CD4-positive, alpha-beta T cell treated with Interferon alpha-2 for 1 hour (primary cell): ENCODE measurements at regions not wholly inside any gene's neighbourhood (a gene's known extent, or its start where the extent isn't known, plus 50 kb on each side); places are given as distances from the start of the nearest gene placed in this dataset.
"Not testable (repeated sequence)": the region's sequence is repeated elsewhere in the genome, so short reads cannot be mapped to it uniquely, and the experiment has no call there.

Experiments
- DNase-seq, 2 donors: peaks; one replicate each; pipeline ENCODE4 v3.0.0-alpha.2; 2020 to 2022

DNA sequence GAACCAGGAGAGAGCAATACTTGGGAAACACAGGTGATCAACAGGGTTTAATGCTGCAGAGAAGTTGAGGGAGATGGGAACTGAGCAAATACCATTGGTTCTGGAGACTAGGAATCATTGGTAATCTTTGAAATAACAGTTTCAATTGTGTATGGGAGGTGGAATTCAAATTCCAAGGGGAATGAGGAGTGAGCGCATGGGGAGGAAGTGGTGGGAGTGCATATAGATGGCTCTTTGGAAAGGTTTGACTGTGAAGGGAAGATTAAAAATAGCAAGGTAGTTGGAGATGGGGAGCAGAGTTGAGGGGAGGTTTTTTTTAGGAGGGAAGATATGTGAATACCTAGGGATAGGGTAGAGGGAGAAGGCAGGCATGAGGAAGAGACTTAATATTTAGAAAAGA, 51.1 kb upstream of the ROPN1 start:
- DNase-seq, result no peak

DNA sequence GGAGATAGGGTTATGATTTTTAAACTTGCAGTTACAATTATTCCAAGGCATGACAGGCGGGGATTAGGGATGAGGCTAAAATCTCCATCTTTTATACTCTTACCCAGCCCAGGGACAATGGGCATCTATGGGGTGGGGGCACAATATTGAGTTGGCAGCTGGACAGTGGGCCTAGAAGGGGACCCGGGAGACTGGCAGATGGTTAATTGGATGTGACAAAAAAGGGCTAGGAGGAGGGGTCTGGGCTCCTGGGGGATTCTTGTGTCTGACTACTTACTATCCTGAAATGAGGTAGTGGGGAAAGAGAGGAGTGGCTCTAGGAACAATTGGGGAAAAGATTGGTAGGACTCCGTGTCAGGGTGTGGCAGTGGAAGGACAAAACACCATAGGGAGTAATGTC, 53.0 kb upstream of the ROPN1 start:
- DNase-seq, result no peak

DNA sequence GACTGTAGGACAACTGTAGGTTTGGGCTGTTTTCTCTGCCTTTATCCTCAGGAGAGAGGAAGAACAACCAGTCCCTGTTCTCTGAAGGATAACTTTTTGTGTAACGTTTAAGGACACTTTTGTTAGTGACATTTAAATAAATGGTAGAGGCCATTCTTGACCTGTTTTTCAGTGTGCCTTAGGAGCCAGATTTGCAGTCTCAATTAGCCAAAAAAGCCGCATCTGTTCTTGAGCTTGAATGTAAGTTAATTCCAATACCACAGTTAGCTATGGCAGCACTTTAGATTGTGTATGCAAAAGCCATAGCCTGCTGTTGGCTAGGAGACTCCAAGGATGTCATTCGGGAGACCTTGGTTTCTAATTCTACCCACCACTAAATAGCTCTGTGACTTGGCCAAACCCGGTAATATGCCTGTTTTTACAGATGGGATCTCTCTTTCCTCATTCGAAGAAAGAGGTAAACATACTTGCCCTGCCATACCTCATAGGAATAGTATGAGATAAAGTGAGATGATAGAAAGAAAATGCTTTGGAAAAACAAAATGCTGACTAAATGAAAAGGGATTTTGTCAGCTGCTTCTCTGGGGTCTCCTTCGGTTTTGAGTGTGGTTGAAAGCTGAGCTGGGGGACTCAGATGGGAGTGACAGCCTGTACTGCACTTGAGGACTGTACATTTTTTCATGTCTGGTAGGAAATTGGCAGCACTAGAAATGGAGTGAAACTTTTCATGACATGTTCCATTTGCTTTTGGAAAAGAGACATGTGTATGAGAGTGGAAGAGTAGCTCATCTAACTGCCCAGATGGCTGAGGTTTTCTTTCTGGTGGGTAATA, 57.3 kb upstream of the ROPN1 start:
- no peak for DNase-seq

DNA sequence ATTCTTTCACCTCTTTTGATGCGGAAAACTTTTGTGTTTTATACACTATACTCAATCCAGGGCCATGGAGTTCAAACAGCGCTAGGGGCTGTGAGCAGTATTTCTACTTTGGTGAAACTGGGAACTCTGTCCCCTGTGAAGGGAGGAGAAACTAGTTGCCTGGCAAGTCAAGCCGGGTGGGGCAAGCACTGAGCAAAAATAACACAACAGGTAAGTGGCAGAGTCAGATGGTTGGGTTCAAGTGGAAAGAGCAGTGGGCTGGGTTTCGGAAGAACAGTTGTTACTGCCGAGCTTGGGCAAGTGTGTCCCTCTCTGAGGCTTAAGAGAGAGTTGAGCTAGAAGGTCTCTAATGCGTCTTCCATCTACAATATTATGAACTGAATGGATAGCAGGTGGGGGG, 59.7 kb upstream of the ROPN1 start:
- no peak for DNase-seq

DNA sequence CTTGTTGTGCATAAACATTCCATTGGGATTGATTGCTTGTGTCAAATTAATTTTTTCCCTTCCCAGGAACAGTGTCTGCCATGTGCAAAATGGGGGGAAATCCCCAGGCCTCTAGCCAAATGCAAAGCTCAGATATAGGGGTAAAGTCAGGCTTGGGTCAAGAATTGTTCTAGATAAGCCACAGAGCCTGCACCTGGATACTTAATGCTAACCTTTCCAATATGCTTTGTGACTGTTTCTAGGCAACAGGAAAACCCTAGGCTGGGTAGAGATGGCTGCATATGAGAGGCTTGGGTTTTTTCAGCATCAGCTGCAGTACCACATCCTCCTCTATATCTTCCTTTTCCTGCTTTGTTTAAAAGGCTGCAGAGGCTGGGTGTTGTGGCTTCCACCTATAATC, 61.9 kb upstream of the ROPN1 start:
- DNase-seq, result no peak

DNA sequence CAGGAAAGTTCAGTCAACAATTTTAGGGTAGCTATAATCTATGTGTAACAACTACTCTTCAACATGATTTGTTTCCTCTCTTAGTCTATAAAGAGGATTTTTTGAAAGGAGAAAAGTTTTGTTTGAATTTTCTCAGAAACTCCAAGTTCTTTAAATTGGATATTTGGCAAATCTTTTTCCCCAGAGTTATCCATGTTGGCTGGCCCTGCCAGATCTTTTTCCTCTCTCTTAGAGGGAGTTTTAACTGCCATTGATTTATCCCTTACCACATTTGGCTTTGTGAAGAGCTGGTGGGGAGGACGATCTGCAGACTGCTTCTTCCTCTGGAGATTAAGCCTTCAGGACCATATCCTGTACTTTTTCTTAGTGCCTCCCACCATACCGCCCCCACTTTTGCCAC, 64.9 kb upstream of the ROPN1 start:
- no peak for DNase-seq

DNA sequence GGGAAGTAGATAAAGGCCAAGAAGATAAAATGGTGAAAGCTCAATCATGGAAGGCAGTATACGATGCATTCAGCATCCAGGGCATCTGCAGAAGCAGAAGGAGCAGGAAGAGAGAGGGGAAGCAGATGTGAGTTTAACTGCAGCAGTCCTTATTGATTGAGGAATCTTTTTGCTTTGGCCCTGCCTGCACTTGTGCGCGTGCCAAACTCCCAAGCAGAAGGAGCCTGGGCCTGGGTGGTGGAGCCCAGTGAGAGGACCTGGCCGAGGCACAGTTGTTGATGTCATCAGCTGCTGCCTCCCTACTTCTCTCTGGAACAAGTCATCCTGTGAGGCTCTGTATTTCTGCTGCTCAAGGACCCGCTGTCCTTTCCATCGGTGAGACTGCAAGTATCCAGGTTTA, 65.5 kb upstream of the ROPN1 start:
- no peak for DNase-seq

DNA sequence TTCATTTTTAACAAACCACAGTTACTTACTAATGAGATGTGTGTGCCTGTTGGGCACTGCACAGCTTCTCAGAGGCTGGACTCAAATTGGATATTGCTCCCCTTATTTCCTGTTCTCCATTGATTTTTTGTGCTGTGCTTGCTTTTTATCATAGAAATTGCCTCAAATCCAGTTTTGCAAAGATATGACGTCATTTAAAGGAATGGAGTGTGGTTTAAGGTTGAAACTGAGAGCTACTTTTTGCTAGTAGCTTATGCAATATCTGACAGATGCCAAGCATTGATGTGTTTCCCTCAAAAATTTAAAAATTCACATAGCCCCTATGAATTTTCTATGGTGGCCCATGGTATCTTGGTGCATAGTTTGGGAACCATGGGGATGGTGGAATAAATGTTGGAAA, 67.7 kb upstream of the ROPN1 start:
- no peak for DNase-seq

DNA sequence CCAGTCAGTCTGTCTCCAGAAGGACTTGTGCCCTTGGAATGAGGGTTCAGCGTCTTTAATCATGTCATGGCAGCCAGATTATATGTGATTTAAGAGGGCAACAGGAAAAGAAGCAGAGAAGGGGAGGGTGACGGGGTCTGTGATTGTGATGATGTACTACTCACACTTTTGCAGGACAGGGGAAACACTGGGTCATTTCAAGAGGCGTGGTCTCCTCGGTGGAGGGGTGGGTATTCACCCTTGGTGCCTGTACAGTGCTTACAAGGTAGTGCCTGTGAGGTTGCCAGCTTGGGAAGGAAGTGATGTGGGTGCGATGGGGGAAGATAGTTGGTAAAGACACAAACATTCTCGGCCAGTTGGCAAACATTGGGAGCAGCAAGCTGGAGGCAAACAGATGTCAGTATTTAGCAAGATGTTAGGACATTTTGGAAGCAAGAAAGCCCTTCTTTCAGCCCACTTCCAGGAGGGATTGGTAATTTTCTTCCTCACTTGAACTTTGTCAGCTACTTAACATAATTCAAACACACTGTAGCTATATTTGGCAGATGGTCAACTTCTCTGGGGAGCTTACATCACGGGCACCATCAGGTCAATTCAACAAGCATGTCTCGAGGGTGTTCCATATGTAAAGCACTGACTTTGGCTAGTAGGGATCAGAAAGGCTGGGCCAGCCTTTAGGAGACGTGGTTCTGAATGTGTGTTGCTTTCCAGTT, 71.4 kb upstream of the ROPN1 start:
- DNase-seq, result no peak

DNA sequence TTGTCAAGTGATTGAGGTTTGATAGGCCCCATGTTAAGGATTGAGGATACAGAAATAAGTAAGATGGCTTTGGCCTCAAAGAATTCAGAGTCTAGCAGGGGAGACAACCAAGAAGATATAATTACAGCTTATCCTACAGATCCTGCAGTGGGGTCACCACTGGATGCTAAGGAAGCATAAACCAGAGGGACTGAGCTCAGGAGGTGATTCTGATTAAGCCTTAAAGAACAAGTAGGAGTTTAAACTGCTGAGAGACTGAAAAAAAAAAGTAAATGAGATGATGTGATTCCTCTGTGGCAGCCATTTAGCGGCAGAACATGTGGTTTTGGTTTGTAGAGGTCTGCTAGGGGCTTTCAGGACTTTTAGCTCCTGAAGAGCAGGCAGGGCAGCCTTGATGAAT, 72.1 kb upstream of the ROPN1 start:
- no peak for DNase-seq

DNA sequence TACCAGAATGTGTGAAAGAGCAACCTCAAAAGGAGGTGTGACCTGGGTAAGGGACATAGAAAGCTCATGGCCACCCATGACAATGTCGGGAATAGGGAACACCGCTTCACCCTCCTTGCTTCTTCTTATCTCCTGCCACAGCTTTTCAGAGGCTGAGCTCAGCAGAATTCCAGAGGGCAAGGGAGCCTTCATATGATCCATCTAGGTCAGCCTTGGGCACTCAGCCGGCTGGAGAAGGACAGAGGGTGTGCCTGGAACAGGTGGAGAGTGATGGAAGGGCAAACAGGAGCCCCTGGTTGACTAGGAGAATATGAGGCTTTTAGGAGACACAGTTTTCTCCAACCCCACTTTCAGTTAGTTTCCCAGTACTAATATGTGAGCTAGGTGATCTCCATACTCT, 74.6 kb upstream of the ROPN1 start:
- not testable (repeated sequence) for DNase-seq

DNA sequence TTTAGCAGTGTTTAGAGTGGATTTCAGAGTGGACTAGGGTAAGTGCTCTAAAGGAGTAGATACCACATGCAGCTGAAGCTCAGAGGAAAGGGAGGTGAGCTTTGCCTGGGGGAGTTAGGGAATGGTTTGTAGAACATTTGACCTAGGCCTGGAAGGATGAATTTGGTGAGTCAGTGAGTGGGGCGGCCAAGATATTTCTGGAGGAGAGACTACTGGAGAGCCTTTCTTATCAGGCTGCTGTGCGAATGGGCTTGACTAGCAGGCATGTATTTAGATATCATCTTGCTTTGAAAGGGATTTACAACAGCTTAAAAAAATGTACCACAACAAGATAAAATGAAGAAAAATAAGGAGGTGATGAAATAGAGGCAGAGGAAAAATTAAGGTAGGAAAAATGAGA, 77.8 kb upstream of the ROPN1 start:
- not testable (repeated sequence) for DNase-seq

DNA sequence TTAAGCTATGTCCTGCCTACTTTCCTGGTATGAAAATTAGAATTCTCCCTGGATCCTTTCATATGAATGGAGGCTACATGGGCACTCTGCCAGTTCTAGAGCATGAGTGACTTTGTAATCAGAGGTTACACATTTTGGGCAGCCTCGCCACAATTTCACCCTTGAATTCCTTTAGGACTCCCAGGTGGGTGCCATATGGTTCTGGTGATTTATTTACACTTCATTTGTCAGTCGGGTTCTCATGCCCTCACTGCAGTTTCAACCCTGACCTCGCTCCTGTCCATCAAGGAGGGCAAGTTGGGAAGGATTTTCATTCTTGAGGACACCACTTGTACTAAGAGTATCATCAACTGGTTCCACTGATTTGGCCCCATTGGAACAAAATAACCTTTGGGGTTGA, 83.2 kb upstream of the ROPN1 start:
- DNase-seq, result not testable (repeated sequence)

DNA sequence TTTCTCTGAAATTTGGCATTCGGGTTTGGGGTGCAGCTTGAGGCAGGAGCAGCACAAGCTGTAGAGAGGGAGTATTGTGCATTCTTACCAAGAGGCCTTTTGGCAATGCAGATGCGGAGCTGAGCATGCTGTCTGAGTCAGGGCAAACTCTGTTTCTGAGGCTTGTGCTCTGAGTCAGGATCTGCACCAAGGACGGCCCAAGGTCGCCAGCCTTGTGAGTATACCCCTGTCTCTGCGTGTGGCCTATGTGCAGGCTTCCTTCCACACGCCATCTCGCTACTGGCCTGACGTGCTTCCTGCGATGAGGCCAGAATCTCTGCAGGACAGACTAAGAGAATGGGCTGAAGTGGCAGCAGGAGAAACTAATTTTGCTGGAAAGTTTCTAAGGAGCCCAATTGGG, 83.8 kb upstream of the ROPN1 start:
- DNase-seq, result no peak

DNA sequence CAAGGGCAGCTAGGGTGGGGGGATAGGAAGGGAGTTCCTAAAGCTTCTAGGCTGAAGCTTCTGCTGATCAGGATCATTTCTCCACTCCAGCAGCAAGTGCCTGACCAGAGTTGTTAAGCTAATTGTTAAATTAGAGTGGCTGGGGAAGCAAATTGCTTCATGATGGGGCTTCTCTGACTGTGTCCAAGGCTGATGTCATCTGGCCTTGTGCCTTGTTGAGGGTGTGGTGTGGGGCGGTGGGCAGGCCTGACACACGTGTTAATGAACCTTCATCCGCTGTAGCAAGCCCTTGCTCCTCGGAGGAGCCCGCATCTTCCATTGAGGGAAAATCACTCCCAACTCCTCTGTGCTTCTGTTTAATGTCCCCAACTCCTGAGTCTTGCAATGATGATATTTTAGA, 84.3 kb upstream of the ROPN1 start:
- DNase-seq, result no peak

DNA sequence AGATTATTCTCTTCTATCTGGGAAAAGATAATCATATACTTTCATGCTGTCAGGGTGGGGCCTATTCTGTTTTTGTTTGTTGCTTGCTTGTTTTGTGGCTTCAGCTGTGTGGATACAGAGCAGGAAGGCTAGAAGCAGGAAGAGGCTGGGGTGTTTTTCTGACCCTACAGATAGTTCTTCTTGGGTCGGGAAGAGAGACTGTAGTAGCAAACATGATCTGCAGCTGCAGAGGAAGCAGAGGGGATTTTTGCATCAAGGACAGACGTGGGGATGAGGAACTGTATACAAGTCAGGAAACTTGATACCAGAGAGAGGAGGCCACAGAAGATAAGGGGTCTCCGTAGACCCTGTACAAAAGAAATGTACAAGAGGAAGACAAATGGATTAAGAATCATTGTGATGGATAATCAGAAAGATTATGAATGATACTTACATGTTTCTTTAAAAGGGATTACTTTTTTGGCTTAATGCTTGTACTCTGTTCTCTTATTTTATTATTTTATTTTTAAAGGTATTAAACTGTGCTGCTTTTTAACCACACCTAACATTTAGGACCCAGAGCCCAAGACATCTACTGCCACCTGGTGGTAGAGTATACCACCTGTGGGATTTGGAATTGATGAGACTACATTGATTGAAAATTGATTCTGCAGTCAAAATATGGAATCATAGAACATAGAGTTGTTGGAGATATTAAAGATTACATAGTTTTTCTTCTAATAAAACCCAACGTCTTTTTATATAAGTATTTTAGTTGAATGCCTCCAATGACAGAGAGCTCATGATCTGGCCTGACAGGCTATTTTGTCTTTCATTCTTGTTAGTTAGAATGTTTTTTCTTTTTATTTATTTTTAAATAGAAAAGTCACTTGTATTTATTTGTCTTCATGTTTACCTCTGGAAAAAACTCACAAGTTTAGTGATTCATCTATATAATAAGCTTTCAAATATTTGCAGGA, 87.3 kb upstream of the ROPN1 start:
- DNase-seq, result peak in 1 of 2 donors; percentile 33

DNA sequence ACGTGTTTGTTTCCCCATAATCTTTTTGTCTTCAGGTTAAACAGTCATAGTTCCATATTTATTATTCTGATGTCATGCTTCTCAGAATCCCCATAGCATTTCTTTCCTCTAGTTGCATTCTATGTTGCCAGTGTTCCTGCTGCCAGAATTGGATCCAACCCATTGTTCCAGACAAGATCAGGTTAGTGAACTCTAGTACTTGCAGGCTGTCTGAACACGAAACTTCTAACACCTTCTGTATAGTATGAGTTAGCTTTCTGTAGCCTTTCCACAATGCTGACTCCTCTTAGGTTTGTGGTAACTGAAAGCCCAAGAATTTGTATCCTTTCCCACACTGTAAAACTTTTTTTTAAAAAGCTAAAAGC, 88.0 kb upstream of the ROPN1 start:
- DNase-seq, result no peak

DNA sequence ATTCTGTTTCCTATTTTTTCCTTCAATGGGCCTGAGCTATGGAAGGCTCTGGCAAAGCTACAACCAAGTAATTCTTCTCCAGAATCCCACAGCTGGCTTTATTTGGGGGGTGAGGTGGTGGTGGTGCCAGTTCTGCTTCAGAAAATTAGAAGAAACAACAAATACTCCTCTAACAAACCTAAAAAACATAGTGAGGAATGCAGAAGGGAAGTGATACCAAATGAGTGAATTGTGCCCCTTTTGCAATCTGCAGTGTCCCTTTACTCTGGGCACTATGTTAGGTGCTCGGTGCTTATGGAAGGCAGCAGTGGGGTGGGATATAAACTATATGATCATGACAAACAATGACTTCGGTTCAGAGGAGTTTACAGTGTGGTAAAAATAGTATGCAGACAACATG, 90.4 kb upstream of the ROPN1 start:
- no peak for DNase-seq

DNA sequence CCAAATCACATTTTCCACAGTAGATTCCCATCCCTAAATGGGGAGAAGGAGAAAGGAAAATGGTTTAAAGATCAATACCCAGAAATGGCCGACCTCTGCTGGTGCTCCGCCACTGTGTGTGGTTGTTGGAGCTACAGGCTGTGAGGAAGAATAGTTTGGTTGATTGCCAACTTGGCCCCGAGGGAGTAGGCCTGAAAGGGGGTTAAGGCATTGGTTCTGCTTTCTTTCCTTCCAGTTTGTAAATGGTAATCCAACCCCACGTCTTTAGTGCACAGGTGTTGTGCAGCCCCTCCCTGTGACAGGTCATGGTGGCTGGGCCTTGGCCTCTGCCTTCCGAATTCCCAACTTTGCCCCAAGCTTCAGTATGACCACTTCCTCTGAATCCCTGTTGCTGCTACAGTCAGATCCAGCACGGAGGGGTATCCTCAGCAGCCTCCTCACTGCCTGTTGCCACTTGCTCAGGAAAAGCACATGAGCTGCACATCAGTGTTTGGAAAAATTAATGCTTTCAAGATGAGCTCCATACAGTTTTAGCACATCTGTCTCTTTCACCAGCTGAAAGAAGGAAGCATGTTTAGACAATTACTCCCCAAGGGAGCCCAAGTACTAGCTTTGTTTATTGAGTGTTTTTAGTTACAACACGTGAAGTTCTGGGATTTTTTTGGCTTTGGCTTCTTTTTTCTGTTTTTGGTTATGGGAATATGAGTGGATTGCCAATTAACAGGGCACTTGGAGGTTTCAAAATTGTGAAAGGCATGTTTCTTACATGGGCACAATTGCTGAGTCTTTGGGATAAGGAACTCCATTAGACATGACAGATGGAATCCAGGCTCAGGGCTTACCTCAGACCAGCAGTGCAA, 92.3 kb upstream of the ROPN1 start:
- no peak for DNase-seq

DNA sequence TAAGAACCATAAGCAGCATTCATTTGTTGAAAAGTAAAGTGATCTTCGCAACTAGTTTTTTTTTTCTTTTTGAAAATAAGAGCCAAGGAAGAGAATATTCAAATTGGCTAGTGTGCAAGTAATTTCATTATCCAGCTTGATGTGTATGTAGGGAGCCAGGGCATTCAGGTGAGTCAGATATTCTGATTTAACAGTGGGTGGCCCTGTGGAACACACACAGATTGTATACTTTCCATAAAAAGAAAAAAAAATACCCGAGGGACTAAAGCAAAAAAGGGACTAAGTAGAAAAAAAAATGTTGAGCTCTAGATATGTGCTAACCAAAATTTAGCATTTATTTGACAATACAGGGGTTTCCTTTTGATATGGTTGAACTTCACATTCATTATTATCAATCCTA, 96.9 kb upstream of the ROPN1 start:
- no peak for DNase-seq

DNA sequence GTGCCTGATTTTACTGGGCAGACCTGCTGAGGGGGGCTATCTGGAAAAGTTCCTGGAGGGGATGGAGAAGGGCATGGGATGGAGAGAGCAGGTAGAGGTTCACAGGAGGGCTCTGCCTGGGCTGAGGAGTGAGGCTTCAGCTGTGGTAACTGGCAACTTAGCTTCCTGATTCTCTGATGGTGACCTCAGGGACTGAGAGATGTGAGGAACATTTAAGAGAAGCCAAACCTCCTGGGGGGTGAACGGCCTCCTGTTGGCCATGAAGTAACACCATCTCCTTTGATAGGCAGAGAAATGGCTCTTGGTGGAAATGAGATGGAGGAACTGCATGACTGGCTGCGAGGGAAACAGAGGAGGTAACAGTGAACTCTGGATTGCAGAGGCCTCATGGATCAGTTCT, 97.3 kb upstream of the ROPN1 start:
- DNase-seq, result no peak

DNA sequence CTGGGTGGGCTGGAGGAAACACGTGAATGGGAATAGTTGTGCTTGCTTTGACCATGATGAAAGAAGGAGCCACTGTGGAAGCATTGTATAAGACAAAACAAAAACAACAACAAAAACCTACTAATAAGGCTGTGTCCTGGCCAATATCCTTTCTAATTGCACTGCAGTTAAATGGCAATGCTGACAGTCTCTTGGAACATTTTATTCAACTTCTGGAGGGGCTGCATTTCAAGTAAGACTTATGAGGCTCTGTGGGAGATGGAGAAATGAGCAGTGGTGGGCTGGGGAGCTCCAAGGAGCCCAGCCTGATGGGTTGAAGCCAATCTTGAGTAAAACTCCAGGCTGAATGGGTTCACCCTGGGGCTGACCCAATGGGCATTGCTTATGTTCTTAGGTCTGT, 99.8 kb upstream of the ROPN1 start:
- no peak for DNase-seq

DNA sequence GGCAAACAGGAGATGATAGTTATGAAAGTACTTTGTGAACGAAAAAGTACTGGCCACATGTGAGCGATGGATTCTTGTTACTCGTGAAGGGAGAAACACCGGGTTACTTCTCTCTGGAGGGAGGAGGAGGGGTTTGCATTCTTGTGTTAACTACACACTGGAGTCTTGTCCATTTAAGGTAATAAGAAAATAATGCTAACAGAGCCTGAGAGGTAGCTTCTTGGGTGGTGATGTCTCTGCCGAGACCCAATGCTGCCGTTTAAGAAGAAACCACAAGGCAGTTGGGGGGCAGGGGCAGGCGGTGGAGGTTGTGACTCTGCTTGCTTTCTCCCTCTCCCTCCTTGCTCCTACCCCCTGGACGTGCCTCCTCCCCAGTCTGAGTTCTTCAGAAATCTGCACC, 100.9 kb upstream of the ROPN1 start:
- no peak for DNase-seq
